HCT116 (cell line): ENCODE measurements at regions not wholly inside any gene's neighbourhood (a gene's known extent, or its start where the extent isn't known, plus 50 kb on each side); places are given as distances from the start of the nearest gene placed in this dataset.

Experiments used
- ATAC-seq: fragments of 200-7000 bp; cut with Tn5 transposase; 2 replicates; pipeline ENCODE4 v1.9.1; 2020; ENCODE audit warnings: mild to moderate bottlenecking, moderate library complexity
- BruUV-seq: library from RNA; stranded (reverse); fragments of 400-500 nt; replicated peaks from 2 replicates; lab custom pipeline; 2021; lab: Mats Ljungman, UMichigan
- CTCF ChIA-PET: fragments of 300-600 bp; sonication (Branson Sonifier 250); formaldehyde crosslinking; loops from one replicate; lab custom pipeline; 2021; ENCODE audit warnings: antibody characterized with exemption; lab: Charles Lee
- POLR2A ChIA-PET: fragments of 300-600, 350-600 bp; sonication (Branson Sonifier 250); formaldehyde crosslinking; loops from one replicate; lab custom pipeline; 2021; ENCODE audit warnings: antibody characterized with exemption; lab: Charles Lee
- RAD21 ChIA-PET, 2 experiments: fragments of 300-600 bp; sonication (Branson Sonifier 250); formaldehyde crosslinking; loops; one replicate each; lab custom pipeline; 2023; ENCODE audit warnings: low total read pairs in 2 of 2; ENCODE audit not compliant: uncharacterized antibody in 2 of 2, unreplicated experiment in 2 of 2, low non-redundant PET in 1 of 2; lab: Charles Lee
- DNase-seq: peaks from one replicate; pipeline ENCODE4 v3.0.0-alpha.2; 2010; ENCODE audit warnings: low read depth, low spot score
- H2AFZ ChIP-seq: fragments of 200-600 bp; shearing (Covaris generic), sonication (generic); 2 replicates; pipeline ENCODE4 v1.6.1; 2017; ENCODE audit warnings: low read depth, mixed run types, mixed read lengths, antibody characterized with exemption, low read length; ENCODE audit not compliant: poor library complexity, severe bottlenecking
- H3K27ac ChIP-seq: 2 replicates; pipeline ENCODE4 v1.5.1; 2012; ENCODE audit warnings: low read depth, low read length
- H3K27me3 ChIP-seq: fragments of 200-600 bp; sonication (generic); 2 replicates; pipeline ENCODE4 v1.6.1; 2016; ENCODE audit warnings: mixed run types, low read length, mixed read lengths; ENCODE audit not compliant: insufficient read depth
- H3K36me3 ChIP-seq, 2 experiments: fragments of 200-500 bp in 1 of 2; fragments of 200-600 bp in 1 of 2; sonication (Bioruptor generic) in 1 of 2; sonication (generic) in 1 of 2; 2 replicates each; pipeline versions ENCODE4 v1.5.1 to v1.6.1; 2014 to 2016; ENCODE audit warnings: low read length in 2 of 2, inconsistent platforms in 1 of 2, mixed read lengths in 1 of 2, mixed run types in 1 of 2; ENCODE audit not compliant: insufficient read depth in 2 of 2, control insufficient read depth in 1 of 2
- H3K4me1 ChIP-seq, 2 experiments: fragments of 200-600 bp in 1 of 2; sonication (generic) in 1 of 2; 2 replicates each; pipeline versions ENCODE4 v1.5.1 to v1.6.1; 2012 to 2017; ENCODE audit warnings: low read length in 2 of 2, inconsistent platforms in 1 of 2, mild to moderate bottlenecking in 1 of 2, mixed read lengths in 1 of 2, mixed run types in 1 of 2, moderate library complexity in 1 of 2; ENCODE audit not compliant: insufficient read depth in 2 of 2, control insufficient read depth in 1 of 2
- H3K4me2 ChIP-seq: fragments of 200-600 bp; sonication (generic); 2 replicates; pipeline ENCODE4 v1.6.1; 2017; ENCODE audit warnings: mixed run types, low read length, mixed read lengths
- H3K4me3 ChIP-seq, 2 experiments: fragments of 200-600 bp in 1 of 2; sonication (generic) in 1 of 2; replicated peaks in 1 of 2; 2 replicates each; pipeline ENCODE4 v1.5.1; 2011 to 2016; ENCODE audit warnings: low read length in 2 of 2, control low read depth in 1 of 2, low read depth in 1 of 2, mild to moderate bottlenecking in 1 of 2, mixed read lengths in 1 of 2, mixed run types in 1 of 2
- H3K79me2 ChIP-seq: fragments of 200-600 bp; sonication (generic); 2 replicates; pipeline ENCODE4 v1.6.1; 2017; ENCODE audit warnings: mild to moderate bottlenecking, mixed run types, low read length, moderate library complexity, mixed read lengths; ENCODE audit not compliant: insufficient read depth
- H3K9ac ChIP-seq: fragments of 200-600 bp; sonication (generic); 2 replicates; pipeline ENCODE4 v1.6.1; 2016; ENCODE audit warnings: low read length, mixed read lengths
- H3K9me2 ChIP-seq: fragments of 200-600 bp; sonication (generic), shearing (Covaris generic); 2 replicates; pipeline ENCODE4 v1.6.1; 2017; ENCODE audit warnings: mixed run types, mild to moderate bottlenecking, moderate library complexity; ENCODE audit not compliant: insufficient read depth
- H3K9me3 ChIP-seq, 2 experiments: fragments of 200-500 bp in 1 of 2; fragments of 200-600 bp in 1 of 2; sonication (Bioruptor generic) in 1 of 2; sonication (generic) in 1 of 2; 2 replicates each; pipeline ENCODE4 v1.6.1; 2014 to 2017; ENCODE audit warnings: low read length in 2 of 2, mixed read lengths in 2 of 2, inconsistent platforms in 1 of 2, low read depth in 1 of 2, mild to moderate bottlenecking in 1 of 2, mixed run types in 1 of 2, moderate library complexity in 1 of 2; ENCODE audit not compliant: control insufficient read depth in 1 of 2, insufficient read depth in 1 of 2
- H4K20me1 ChIP-seq: fragments of 200-600 bp; sonication (generic), shearing (Covaris generic); 2 replicates; pipeline ENCODE4 v1.6.1; 2017; ENCODE audit warnings: mixed run types, mild to moderate bottlenecking, moderate library complexity; ENCODE audit not compliant: insufficient read depth
- CBX3 ChIP-seq: IDR thresholded peaks from 2 replicates; pipeline ENCODE4 v1.6.1; 2012; ENCODE audit warnings: low read depth
- EGR1 ChIP-seq: IDR thresholded peaks from 2 replicates; pipeline ENCODE4 v1.6.1; 2012; ENCODE audit warnings: low read depth
- EZH2 ChIP-seq: fragments of 200-600 bp; sonication (generic); IDR thresholded peaks from 2 replicates; pipeline ENCODE4 v1.6.1; 2017; ENCODE audit warnings: antibody characterized with exemption, mixed run types
- JUND ChIP-seq: IDR thresholded peaks from 2 replicates; pipeline ENCODE4 v1.6.1; 2012
- POLR2AphosphoS5 ChIP-seq: IDR thresholded peaks from 2 replicates; pipeline ENCODE4 v1.6.1; 2011; ENCODE audit warnings: mild to moderate bottlenecking, low read depth, low read length, moderate library complexity
- RAD21 ChIP-seq: IDR thresholded peaks from 2 replicates; pipeline ENCODE4 v1.6.1; 2012; ENCODE audit warnings: low read depth, mild to moderate bottlenecking
- SIN3A ChIP-seq: IDR thresholded peaks from 2 replicates; pipeline ENCODE4 v1.6.1; 2012; ENCODE audit warnings: low read depth
- SRF ChIP-seq: IDR thresholded peaks from 2 replicates; pipeline ENCODE4 v1.6.1; 2012; ENCODE audit warnings: low read depth
- YY1 ChIP-seq: IDR thresholded peaks from 2 replicates; pipeline ENCODE4 v1.6.1; 2011; ENCODE audit warnings: low read length, low read depth, moderate library complexity, mild to moderate bottlenecking; ENCODE audit not compliant: insufficient replicate concordance; ENCODE audit errors: extremely low read depth
- ZFX ChIP-seq: fragments of 450-650 bp; IDR thresholded peaks from 2 replicates; pipeline ENCODE4 v1.6.1; 2017
- intact Hi-C: fragments of 100-400 bp; cut with micrococcal nuclease; formaldehyde crosslinking; loops from 2 replicates; pipeline ENCODE4 v1.10.0; 2022
- TF ChIP-seq, protein P1 (sequence below): IDR thresholded peaks from 2 replicates; pipeline ENCODE4 v1.6.1; 2012

DNA sequence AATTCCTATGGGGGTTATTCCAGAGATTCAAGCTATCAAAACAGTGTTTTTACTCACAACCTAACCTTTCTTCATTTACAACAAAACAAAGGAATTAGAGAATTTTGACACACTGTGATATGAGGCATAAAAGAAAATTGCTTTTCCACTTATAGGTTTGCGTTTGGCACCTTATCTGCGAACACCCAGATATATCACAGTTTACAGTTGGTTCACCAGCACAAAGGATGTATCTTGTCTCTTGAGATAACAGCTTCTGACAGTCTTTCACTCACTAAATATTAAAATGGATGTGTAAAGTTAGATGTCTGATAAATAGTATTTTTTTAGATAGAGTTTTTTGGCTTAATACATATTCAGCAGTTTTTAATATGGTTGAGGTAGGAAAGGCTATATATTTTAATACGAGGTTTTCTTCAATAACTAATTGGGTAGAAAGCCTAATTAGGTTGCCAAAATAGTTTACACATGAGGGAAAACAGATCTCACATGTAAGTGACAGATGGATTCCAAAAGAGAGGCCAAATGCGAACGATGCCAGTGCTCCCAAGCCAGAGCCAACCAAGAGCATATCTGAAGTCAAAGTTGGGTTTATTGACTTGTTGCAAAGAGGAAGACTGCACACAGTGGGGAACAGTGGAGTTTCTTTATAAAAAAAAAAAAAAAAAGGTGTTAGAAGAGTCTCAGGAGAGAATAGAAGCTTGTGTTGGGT lies 1495.2 kb downstream of the MAT2B start (continued):
- no peak for TF ChIP-seq YY1
- TF ChIP-seq ZFX, result no peak
- TF ChIP-seq, protein P1, sequence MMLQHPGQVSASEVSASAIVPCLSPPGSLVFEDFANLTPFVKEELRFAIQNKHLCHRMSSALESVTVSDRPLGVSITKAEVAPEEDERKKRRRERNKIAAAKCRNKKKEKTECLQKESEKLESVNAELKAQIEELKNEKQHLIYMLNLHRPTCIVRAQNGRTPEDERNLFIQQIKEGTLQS, result no peak
- TF ChIP-seq JUND, result no peak
- TF ChIP-seq SRF, result no peak
- no peak for TF ChIP-seq CBX3
- TF ChIP-seq SIN3A, result no peak

DNA sequence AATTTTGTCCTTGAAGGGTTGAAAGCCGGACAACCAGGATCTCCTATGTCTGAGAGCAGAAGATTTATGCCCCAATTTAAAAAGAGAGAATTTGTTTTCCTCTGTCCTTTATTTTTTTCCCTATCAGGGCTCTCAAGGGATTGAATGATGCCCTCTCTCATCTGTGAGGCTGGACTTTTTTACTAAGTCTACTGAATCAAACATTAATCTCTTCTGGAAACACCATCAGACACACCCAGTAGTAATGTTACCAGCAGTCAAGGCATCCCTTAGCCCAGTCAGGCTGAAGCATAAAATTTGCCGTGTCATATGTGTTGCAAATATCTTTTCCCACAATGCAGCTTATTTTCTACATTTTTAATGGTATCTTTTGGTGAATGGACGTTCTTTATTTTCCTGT lies 1497.9 kb downstream of the MAT2B start:
- ChIA-PET CTCF (no interaction called here), POLR2A (no interaction called here), RAD21 (no interaction called here)
- no peak overlapping the region for H2AFZ ChIP-seq
- peaks cover 7 to 12% of the 10 kb centered on the region in 2 experiments; a peak in 3 of 4 replicates for H3K9me3 ChIP-seq
- no peaks in the 10 kb centered on the region for H4K20me1 ChIP-seq
- H3K27me3 ChIP-seq, result no peaks in the 10 kb centered on the region
- H3K36me3 ChIP-seq, result no peaks in the 10 kb centered on the region
- no peak for DNase-seq
- BruUV-seq, result no TSS peak
- intact Hi-C loops, result no loop called here
- H3K9me2 ChIP-seq, result no peaks in the 10 kb centered on the region
- no peaks in the 10 kb centered on the region for H3K4me1 ChIP-seq
- ATAC-seq, result no peak
- no peak overlapping the region for H3K27ac ChIP-seq
- no peak overlapping the region for H3K9ac ChIP-seq
- H3K4me2 ChIP-seq, result no peak overlapping the region
- no peaks in the 10 kb centered on the region for H3K79me2 ChIP-seq
- H3K4me3 ChIP-seq, result no peak overlapping the region
- TF ChIP-seq CBX3 (no peak), EZH2 (no peak), RAD21 (no peak)
- TF ChIP-seq, all 23 proteins: peak for 0

DNA sequence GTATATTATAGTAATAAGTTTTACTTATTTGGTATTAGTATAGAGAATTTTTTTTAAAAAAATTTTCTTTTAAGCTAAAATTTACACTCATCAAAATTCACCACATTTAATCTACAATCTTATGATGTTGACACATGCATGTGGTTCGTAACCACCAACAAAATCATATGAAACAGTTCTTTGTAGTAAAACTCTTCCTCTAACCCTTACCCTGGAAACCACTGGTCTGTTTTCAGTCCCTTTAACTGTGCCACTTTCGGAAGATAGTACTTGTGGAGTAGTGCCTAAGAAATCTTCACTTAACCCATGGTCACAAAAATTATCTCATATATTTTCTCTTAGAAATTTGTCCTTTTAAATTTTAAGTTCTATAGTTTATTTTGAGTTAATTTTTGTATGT lies 1498.8 kb downstream of the MAT2B start:
- ATAC-seq (no peak), DNase-seq (no peak)
- CTCF ChIA-PET, result no interaction called here
- TF ChIP-seq POLR2AphosphoS5 (no peak), YY1 (no peak), SRF (no peak), SIN3A (no peak), RAD21 (no peak), EGR1 (no peak)
- TF ChIP-seq, all 23 proteins: peak for 0
- Histone ChIP-seq H3K4me2 (no peak overlapping the region), H3K9ac (no peak overlapping the region), H3K79me2 (no peaks in the 10 kb centered on the region), H3K9me2 (no peaks in the 10 kb centered on the region), H3K27me3 (no peaks in the 10 kb centered on the region), H4K20me1 (no peaks in the 10 kb centered on the region), H3K36me3 (no peaks in the 10 kb centered on the region), H3K4me1 (no peaks in the 10 kb centered on the region), H3K4me3 (no peak overlapping the region), H2AFZ (no peak overlapping the region), H3K9me3 (peaks cover 7 to 12% of the 10 kb centered on the region in 2 experiments; a peak in 3 of 4 replicates), H3K27ac (no peak overlapping the region)
- POLR2A ChIA-PET, result no interaction called here
- RAD21 ChIA-PET, result no interaction called here
- BruUV-seq, result no TSS peak
- intact Hi-C loops, result no loop called here
